DOHH2 (cell line): ENCODE measurements at regions not wholly inside any gene's neighbourhood (a gene's known extent, or its start where the extent isn't known, plus 50 kb on each side); places are given as distances from the start of the nearest gene placed in this dataset.

Experiments used
- H3F3A ChIP-seq: fragments of 200-600 bp; sonication (generic), shearing (Covaris generic); 2 replicates; pipeline ENCODE4 v1.6.0; 2016; ENCODE audit warnings: antibody characterized with exemption, mild to moderate bottlenecking; ENCODE audit not compliant: control insufficient read depth, insufficient read depth
- H3K27ac ChIP-seq: fragments of 200-600 bp; sonication (generic); 2 replicates; pipeline ENCODE4 v1.5.1; 2014; ENCODE audit warnings: low read depth, mild to moderate bottlenecking, low read length, moderate library complexity
- H3K27me3 ChIP-seq: fragments of 200-600 bp; sonication (generic); 2 replicates; pipeline ENCODE4 v1.6.1; 2014; ENCODE audit warnings: mild to moderate bottlenecking, low read length, mixed read lengths; ENCODE audit not compliant: control insufficient read depth
- H3K36me3 ChIP-seq: fragments of 200-600 bp; sonication (generic); 2 replicates; pipeline ENCODE4 v1.6.1; 2014; ENCODE audit warnings: mild to moderate bottlenecking, low read length, moderate library complexity, mixed read lengths; ENCODE audit not compliant: control insufficient read depth
- H3K4me1 ChIP-seq: fragments of 200-600 bp; sonication (generic); 2 replicates; pipeline ENCODE4 v1.6.1; 2014; ENCODE audit warnings: mild to moderate bottlenecking, low read length, mixed read lengths; ENCODE audit not compliant: control insufficient read depth
- H3K4me2 ChIP-seq: fragments of 200-600 bp; sonication (generic); 2 replicates; pipeline ENCODE4 v1.6.0; 2014; ENCODE audit warnings: mild to moderate bottlenecking, low read length, moderate library complexity
- H3K4me3 ChIP-seq: fragments of 200-600 bp; sonication (generic); 2 replicates; pipeline ENCODE4 v1.5.1; 2014; ENCODE audit warnings: mild to moderate bottlenecking, low read length, mixed read lengths
- H3K79me2 ChIP-seq: fragments of 200-600 bp; sonication (generic); 2 replicates; pipeline ENCODE4 v1.6.1; 2014; ENCODE audit warnings: mild to moderate bottlenecking, low read length, mixed read lengths; ENCODE audit not compliant: control insufficient read depth
- H3K9me2 ChIP-seq: fragments of 200-600 bp; sonication (generic); replicated peaks from 2 replicates; pipeline ENCODE4 v1.6.1; 2014; ENCODE audit warnings: mild to moderate bottlenecking, low read length, mixed read lengths; ENCODE audit not compliant: control insufficient read depth
- H3K9me3 ChIP-seq: fragments of 200-600 bp; sonication (generic); 2 replicates; pipeline ENCODE4 v1.6.1; 2014; ENCODE audit warnings: antibody characterized with exemption, low read length, mixed read lengths; ENCODE audit not compliant: control insufficient read depth, insufficient read depth
- H4K20me1 ChIP-seq: fragments of 200-600 bp; sonication (generic); 2 replicates; pipeline ENCODE4 v1.6.0; 2014; ENCODE audit warnings: low read depth, mild to moderate bottlenecking, antibody characterized with exemption, low read length, moderate library complexity; ENCODE audit not compliant: control insufficient read depth, insufficient read depth
- EZH2phosphoT487 ChIP-seq: fragments of 200-600 bp; sonication (generic); IDR thresholded peaks from 2 replicates; pipeline ENCODE4 v1.6.1; 2017; ENCODE audit warnings: borderline replicate concordance, mild to moderate bottlenecking, antibody characterized with exemption, low read length, moderate library complexity, mixed read lengths
- TF ChIP-seq, protein P1 (sequence below): fragments of 200-600 bp; sonication (generic); IDR thresholded peaks from one replicate; pipeline ENCODE4 v1.5.1; 2014; ENCODE audit warnings: antibody characterized with exemption, mild to moderate bottlenecking, low read depth, low read length; ENCODE audit not compliant: poor library complexity, severe bottlenecking

DNA sequence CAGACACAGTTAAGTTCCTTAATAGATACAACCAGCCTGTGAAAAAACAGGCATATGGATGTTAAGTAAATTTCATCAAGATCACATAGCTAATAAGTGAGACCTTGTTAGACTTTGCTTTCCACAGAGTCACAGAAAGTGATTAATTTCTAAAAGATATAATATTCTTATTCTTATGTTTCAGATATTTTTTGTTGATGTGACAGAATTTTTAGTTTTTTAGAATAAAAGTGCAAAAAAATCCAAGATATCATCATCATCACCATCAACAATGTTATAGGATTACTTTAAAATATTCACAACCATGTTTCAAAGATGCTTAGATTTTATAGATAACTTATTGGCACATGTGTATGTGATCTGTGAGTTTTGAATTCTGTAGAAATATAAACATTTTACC lies 132.3 kb upstream of the ITGA4 start:
- no peak overlapping the region for H3K4me3 ChIP-seq

GRCh38 chr2:181326661-181327060 lies 130.5 kb upstream of the ITGA4 start:
- H3K36me3 ChIP-seq = no peaks in the 10 kb centered on the region

More for the DNA sequence above, 132.3 kb upstream of the ITGA4 start:
- Histone ChIP-seq H3K36me3 (no peaks in the 10 kb centered on the region), H3K9me3 (0 out of 2 replicates have a peak, but pooled peaks cover 1% of the 10 kb centered on the region), H3K4me2 (no peak overlapping the region), H4K20me1 (no peaks in the 10 kb centered on the region), H3F3A (no peaks in the 10 kb centered on the region), H3K79me2 (no peaks in the 10 kb centered on the region), H3K4me1 (peaks cover 4% of the 10 kb centered on the region), H3K27me3 (no peaks in the 10 kb centered on the region), H3K27ac (no peak overlapping the region), H3K9me2 (no peaks in the 10 kb centered on the region)
- TF ChIP-seq EZH2phosphoT487 = no peak
- TF ChIP-seq, protein P1, sequence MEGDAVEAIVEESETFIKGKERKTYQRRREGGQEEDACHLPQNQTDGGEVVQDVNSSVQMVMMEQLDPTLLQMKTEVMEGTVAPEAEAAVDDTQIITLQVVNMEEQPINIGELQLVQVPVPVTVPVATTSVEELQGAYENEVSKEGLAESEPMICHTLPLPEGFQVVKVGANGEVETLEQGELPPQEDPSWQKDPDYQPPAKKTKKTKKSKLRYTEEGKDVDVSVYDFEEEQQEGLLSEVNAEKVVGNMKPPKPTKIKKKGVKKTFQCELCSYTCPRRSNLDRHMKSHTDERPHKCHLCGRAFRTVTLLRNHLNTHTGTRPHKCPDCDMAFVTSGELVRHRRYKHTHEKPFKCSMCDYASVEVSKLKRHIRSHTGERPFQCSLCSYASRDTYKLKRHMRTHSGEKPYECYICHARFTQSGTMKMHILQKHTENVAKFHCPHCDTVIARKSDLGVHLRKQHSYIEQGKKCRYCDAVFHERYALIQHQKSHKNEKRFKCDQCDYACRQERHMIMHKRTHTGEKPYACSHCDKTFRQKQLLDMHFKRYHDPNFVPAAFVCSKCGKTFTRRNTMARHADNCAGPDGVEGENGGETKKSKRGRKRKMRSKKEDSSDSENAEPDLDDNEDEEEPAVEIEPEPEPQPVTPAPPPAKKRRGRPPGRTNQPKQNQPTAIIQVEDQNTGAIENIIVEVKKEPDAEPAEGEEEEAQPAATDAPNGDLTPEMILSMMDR = no peak

GRCh38 chr2:181330286-181330685 lies 126.9 kb upstream of the ITGA4 start:
- H3K36me3 ChIP-seq = no peaks in the 10 kb centered on the region
- H3K4me3 ChIP-seq = no peak overlapping the region
- H3K9me2 ChIP-seq = no peaks in the 10 kb centered on the region
- TF ChIP-seq EZH2phosphoT487 = no peak
- TF ChIP-seq, protein P1 = no peak
- H3F3A ChIP-seq = no peaks in the 10 kb centered on the region
- no peaks in the 10 kb centered on the region for H4K20me1 ChIP-seq
- H3K4me1 ChIP-seq = peaks cover 6% of the 10 kb centered on the region
- 0 out of 2 replicates have a peak, but pooled peaks cover 3% of the 10 kb centered on the region for H3K9me3 ChIP-seq
- no peak overlapping the region for H3K27ac ChIP-seq
- no peaks in the 10 kb centered on the region for H3K79me2 ChIP-seq
- H3K4me2 ChIP-seq = no peak overlapping the region
- no peaks in the 10 kb centered on the region for H3K27me3 ChIP-seq

More at GRCh38 chr2:181326661-181327060, 130.5 kb upstream of the ITGA4 start:
- Histone ChIP-seq H3K79me2 (no peaks in the 10 kb centered on the region), H3K4me2 (no peak overlapping the region), H3K27me3 (no peaks in the 10 kb centered on the region), H3K9me3 (0 out of 2 replicates have a peak, but pooled peaks cover 3% of the 10 kb centered on the region), H3F3A (no peaks in the 10 kb centered on the region), H3K27ac (no peak overlapping the region), H3K9me2 (no peaks in the 10 kb centered on the region), H3K4me1 (no peaks in the 10 kb centered on the region), H4K20me1 (no peaks in the 10 kb centered on the region), H3K4me3 (no peak overlapping the region)
- TF ChIP-seq, protein P1 = no peak
- no peak for TF ChIP-seq EZH2phosphoT487

DNA sequence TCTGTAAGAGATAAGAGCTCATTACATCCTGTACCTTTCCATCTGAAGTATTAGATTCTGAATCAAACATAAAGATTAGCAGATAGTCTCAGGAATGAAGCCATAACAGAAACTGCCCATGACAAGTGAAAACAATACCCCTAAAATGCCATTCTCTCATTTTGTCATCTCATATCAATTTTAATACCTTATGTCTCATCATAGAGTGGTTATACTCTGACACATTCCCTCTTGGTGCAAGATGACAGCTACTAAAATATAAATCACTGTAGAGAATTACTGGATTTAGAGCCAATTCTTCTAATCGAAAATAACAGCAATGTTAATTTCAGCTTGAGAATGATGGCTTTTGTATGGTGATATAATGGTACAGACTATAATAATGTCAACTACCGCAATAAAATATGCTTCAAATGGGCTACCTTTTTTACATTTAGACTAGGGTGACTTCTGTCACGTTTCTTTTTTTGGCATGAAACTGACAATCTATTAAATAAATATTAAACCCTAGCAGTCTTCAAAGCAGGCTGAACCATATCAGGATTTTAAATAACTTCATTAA lies 125.1 kb upstream of the ITGA4 start:
- Histone ChIP-seq H3K4me2 (no peak overlapping the region), H3K36me3 (no peaks in the 10 kb centered on the region), H3K4me1 (peaks cover 6% of the 10 kb centered on the region), H3K4me3 (no peak overlapping the region), H3K9me2 (no peaks in the 10 kb centered on the region), H3K9me3 (0 out of 2 replicates have a peak, but pooled peaks cover 3% of the 10 kb centered on the region), H4K20me1 (no peaks in the 10 kb centered on the region), H3F3A (no peaks in the 10 kb centered on the region), H3K79me2 (no peaks in the 10 kb centered on the region), H3K27me3 (no peaks in the 10 kb centered on the region), H3K27ac (no peak overlapping the region)
- TF ChIP-seq, protein P1 = no peak
- TF ChIP-seq EZH2phosphoT487 = no peak
